GM19240 (cell line): ENCODE measurements at regions not wholly inside any gene's neighbourhood (a gene's known extent, or its start where the extent isn't known, plus 50 kb on each side); places are given as distances from the start of the nearest gene placed in this dataset.

ENCODE experiments used
- DNase-seq: peaks from one replicate; pipeline ENCODE4 v3.0.0; 2011; ENCODE audit warnings: low spot score; ENCODE audit not compliant: insufficient read length

DNA sequence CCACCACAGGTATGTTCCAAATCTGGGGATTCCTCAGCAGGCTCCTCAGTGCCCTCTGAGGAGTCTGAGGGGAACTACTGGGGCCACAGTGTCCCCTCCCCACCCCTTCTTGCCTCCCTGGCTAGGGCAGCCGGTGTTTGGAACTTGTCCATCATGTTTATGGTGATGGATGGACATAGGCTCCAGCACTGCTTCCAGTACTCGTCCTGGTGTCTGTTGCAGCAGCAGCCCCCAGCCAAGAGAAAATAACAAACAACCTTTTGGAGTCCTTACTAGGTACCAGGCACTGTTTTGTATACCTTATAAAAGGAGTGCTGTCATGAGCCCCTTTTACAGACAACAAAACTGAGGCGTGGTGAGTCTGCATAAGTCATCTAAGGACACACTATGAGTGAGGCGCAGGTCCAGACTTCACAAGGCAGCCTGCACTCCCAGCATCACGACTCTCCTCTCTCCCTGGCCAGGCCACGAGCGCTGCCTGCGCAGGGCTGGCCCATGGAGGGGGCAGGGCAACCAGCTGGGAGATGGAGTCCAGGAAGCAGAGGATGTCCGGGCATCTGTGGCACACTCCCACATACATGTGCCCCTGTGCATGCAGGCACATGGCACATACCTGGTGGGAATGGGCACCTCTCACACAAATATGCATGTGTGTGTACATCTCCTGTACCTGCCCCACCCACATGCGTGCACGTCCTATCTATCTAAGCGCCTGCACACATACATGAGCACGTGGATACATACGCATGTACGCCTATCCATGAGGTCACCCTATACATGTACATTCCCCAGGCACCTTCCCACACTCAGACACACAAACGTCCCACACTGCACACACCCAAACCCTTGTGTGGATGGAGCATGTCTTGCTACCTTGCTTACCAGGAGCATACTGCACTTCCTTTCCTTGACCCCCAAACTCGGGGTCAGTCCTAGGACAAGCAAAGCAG lies 152.7 kb downstream of the VEGFA start:
- no peak for DNase-seq

DNA sequence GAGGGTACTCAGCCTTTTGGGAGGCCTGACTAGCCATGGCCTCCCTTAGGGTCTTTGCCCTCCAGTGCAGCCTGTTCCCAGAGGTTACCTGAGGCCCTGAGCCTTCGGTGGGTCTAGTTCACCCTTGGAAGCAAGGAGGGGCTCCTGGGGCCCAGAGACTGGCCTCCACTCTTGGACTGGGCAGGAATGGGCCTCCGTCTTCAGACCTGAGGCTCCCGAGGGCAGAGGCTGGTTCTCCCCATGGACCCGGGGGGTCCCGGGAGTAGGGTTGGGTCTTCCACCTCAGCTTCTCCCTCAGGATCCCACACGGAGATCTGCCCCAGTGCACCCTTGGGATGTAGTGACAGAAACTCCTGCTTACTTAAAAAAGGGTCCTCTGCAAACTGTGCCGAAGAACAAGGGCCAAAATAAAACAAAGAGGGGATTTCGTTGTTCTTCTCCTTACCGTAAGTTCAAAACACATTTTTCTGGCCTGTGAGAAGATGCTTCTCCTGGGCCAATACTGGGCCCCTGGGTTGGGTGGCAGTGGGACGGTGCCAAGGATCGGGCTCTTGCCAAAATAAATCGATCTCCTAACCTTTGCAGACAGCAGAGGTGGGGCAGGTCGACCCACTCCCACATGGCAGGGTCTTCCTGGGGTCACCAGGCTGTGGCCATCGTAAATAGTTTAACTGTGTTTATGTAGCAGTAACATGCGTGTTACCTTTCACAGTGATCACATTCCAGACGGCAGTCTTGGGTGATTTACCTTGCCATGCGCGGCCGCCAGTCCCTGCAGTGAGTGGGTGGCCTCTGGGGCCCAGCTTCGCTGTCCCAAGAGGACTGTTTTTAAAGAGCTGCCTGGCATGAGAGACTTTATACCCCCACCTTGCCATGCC lies 151.8 kb downstream of the VEGFA start:
- no peak for DNase-seq

GRCh38 chr6:43921039-43921438 lies 151.0 kb downstream of the VEGFA start:
- DNase-seq: no peak

DNA sequence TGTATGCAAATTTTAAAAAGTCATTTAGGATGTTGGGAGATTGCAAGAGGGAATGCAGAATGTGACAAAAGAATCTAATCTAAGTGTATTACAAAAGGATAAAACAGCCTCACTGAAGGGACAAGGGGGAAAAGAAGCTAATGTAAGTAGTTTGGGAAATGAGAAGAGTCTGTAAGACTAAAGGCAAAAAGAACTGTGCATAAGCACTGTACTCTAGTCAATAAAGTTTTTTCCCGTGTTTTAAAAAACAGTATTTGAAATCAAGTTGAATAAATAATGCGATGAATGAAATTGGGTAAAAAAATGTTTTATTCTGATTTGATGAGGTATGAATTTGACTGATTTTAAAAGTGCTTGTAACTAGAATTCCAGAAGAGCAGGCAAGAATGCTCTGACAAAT lies 149.8 kb downstream of the VEGFA start:
- DNase-seq: no peak

DNA sequence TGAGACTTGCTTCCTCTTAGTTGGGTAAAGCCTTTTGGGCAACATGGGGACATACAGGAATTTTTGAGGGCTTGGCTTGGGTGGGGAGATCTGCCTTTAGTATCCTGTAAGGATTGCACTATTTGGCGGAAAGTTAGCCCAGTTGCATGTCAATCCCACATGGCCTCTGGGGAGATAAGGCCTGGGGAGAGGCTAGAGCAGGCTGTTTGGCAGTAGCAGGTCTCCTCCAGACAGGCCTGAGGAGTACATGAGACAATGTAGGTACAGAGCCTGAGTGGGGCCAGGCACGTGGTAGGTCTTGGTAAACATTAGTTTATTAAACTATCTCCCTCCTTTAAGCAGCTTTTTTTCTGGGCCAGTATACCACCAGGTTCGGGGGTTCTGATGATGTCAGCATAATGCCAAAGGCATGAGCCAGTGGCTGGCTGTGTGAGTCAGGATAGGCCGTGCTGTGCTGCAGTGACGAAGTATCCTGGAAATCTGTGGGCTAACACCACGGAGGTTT lies 147.9 kb downstream of the VEGFA start:
- DNase-seq: no peak

GRCh38 chr6:43916924-43917877 lies 147.2 kb downstream of the VEGFA start:
- DNase-seq: no peak

- DNase-seq: no peak
These were observed 146.2 kb downstream of the VEGFA start for GRCh38 chr6:43915986-43916923.

DNA sequence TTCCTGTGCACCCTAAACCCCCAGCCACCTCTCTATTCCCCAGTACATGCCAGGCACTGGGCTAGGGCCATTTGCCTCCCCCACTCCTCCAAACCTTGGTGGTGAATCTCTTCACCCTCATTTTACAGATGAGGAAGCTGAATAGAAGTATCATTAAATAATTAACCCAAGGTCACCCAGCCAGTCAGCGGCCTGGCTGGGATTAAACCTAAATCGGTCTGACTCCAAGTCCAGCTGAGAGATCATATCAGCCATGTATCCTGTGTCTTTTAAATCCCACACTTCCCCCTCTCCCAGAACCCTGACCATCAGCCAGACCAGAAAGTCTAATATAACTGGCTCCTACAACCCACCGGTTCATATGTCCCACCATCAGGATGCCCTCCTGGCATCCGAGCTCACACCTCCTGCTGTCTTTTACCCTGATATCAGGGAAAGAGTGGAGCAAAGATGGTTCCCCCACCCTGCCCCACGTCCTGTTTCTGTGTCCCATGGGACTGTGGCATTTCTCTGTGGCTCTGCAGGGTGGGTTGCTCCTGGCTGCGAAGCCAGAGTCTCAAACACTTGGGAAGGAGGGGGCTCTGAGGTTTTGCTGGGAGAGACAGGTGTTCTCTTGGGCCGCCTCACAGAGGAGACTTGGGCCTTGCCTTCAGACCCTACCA lies 145.3 kb downstream of the VEGFA start:
- DNase-seq: no peak

DNA sequence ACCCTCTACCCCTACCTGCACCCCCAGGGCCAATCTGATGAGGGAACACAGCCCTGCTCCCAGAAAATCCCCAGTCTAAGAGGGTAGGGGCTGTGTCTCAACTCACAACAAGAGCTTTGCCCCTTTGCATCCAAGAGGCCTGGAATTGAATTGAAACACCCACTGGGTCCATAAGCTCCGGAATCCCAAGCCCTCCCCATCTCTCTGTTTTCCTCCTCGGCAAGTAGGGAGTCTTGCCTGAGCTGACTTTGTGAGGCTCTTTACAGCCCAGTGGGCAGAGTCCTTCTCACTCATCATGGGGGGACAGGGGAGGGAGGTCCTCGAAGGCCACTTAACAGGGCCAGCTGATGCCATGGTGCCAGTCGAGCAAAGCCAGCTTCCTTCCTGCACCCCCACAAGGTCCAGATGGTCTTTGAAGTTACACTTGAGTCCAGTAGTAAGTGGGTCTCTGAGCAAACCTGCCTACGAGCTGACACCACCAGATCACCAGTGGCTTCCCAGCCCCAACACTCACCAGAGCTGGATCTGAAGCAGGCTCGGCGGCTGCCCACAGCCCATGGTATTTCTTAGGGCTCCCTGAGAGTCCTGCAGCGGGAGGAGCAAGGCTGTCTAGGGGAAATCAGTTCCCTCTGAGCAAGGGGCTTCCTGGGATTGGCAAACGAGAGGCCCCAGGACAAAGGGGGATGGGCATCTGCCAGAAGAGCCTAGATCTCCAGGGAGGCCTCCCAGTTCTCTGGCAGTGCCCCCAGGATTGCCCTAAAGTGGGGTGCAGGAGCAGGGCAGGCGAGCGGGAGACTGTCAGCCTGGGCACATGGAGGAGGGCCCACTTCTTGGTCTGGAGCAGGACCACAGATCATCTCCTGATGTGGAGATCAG lies 144.5 kb downstream of the VEGFA start:
- no peak for DNase-seq

DNA sequence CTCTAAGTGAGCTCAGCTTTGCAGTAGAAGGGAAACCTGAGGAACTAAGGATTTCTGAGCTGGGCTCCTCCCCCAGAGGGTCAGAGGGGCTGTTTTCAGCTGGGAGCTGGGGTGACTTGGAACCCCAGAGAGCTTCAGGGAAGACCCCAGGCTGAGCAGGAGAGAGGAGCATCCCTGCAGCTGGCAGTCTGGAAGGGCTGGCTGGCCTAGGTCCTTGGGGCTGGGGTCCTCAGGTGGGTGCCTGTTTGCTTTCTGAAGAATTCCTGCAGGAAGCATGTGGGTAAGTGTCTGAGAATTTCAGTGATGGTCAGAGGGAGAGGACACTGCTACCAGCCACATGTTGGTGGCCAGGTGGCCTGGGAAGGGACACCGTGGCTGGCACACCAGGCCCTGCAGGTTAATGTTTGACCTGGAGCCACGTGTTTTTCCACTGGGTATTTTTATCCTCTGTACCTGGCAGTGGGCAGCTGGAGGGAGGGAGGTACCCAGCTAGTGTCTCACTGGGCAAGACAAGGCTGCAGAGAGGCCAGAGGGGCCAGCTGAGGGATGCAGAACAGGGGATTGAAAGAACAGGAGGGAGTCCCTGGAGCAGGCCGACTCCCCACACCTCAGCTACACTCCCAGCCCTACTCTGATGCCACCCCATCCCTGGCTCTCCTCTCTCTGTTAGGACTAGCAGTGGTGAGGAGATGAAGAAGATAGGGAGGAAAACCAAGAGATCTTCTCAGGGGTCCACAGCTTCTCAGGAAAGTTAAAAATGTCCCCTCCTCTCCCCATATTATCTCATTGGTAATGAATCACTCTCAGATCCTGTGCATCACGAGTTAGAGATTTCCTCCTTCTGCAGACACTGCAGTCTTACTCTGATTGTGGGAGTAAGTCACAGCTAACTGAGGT lies 143.6 kb downstream of the VEGFA start:
- DNase-seq: no peak

DNA sequence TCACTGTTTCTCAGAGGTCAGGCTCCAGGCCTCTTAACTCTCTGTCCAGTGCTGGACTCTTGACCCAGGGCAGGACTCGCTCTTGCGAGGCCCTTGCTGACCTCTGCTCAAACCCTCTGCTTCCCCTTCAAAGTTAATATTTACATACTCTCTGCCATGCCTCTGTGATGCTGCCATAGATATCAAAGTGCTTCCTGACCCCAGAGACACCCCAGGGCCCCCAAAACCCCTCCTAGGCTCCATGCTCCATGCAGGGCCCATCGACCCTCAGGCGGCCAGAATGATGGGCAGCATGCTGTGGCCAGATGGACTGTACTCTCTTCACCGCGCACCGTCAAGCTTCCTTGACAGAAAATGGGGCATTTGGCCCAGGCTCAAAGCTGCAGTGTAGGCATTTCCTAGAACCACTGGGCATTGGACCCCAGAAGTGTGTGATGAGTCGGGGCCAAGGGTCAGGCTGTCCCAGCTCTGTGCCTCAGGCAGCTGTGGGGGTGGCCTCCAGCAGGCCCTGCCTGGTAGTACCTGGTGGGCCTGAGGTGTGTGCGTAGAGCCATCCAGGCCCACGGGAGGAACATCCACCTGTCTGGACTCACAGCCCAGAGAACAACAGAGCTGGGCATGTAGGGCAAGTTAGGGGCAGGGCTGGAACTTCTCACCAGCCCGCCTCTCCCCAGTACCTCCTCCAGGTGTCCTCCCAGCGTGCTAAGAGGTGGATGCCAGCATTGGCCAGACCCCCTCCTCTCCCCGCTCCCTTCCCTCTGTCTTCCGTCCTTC lies 142.8 kb downstream of the VEGFA start:
- no peak for DNase-seq

DNA sequence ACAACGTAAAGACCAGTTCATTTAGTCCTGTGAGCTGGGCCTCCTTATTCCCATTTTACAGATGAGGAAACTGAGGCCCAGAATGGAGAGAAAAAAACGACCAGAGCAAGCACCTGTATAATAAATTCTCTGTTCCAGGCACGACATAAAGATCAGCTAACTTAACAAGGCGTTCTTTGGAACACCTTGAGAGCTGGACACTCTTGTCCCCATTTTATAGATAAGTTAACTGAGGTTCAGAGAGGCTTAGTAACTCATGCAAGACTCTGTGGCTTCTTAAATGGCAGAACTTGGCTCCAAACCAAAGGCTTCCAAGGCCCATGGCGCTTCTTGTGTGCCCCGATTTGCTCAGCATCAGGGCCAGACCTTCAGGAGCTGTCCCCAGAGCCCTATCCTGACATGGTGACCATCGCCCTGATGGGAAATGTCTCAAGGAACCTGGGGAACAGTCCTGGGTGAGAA lies 142.1 kb downstream of the VEGFA start:
- no peak for DNase-seq

DNA sequence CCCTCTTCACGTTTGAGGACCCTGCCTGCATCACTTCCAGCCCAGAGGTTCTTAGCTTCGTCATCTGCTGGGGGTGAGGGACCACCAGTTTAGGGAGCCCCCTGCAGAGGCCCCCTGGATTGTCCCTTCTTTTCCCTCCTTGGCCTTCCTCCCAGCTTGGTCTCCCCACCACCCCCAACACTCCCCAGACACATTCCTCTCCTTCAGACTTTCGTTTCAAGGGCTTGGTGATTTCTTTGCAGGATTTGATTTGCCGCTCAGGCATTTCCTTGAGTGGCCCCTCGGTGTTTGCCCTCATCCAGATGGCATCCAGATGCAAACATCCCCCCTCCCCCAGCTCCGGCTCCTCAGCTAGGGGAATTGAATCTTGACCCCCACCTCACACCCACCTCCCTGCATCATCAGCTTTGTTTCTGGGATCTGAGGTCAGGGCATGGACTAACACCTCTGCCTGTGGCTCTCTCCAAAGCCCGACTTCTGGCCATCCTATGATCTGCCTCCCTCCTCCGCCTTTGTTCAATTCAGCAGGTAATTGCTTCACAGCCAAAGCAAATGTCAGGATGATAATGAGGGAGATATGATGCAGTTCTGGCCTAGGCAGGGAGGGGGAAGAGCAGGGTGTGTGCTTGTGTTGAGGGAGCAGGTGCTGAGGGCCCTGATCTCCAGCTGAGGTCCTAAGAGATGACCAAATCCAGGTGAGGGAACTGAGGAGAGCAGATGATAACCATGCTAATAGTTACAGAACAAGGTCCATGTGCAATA lies 141.5 kb downstream of the VEGFA start:
- DNase-seq: no peak

DNA sequence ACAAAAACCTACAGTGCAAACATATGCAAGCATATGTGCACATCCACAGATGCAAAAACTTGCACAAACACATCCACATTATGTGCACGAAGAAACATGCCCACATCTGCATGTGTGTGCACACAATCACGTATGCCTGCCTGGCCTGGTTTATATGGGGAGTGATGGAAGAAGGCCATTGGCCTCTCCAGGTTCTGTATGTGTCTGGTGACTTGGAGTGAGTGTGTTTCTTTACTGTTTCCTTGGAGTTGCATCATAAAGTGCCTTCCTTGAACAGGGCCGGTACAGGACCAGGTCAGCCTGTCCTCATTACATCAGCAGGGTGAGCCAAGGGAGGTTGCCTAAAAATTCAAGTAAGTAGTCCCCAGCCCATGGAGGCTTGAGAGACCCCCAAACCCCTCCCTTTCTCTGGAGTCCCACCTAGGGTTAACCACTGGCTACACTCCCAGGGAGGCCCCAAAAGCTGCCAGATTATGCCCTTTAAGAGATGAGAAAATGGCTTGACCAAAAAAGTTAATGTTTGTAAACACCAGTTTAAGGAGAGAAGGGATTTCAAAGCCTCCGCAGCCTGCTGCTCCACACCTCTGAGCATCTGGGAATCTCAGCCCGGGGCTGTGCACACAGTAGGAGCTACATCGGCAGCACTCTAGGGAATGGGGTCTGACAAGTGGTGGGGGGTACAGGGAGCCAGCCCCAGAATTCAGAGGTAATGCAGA lies 140.8 kb downstream of the VEGFA start:
- DNase-seq: no peak

DNA sequence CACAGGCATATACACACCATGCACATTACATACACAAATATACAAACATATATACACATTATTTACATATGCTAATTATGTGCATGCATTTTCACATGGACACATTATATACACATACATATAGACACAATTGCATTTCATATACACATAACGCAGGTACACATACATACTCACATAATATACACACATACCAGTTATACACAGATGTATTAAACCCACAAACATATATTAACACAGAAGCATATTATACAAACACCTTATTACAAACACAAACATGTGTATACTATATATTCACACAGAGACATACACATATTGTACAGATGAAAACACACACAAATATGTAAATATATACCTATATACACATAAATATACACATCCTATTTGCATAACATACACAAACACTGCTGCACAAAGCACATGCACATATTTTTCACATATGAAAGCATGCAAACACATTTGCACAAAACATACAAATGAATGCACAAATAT lies 140.2 kb downstream of the VEGFA start:
- DNase-seq: no peak
